GM12875 (cell line): ENCODE measurements at regions not wholly inside any gene's neighbourhood (a gene's known extent, or its start where the extent isn't known, plus 50 kb on each side); places are given as distances from the start of the nearest gene placed in this dataset.

ENCODE experiments used
- H3K4me3 ChIP-seq: one replicate; pipeline ENCODE4 v1.5.1; 2011; ENCODE audit warnings: low read depth, low read length, control low read depth
- TF ChIP-seq, protein P1 (sequence below): IDR thresholded peaks from 2 replicates; pipeline ENCODE4 v1.5.1; 2011; ENCODE audit warnings: low read depth, mild to moderate bottlenecking, control low read depth, inconsistent platforms, low read length, moderate library complexity, borderline replicate concordance; ENCODE audit not compliant: insufficient read depth

DNA sequence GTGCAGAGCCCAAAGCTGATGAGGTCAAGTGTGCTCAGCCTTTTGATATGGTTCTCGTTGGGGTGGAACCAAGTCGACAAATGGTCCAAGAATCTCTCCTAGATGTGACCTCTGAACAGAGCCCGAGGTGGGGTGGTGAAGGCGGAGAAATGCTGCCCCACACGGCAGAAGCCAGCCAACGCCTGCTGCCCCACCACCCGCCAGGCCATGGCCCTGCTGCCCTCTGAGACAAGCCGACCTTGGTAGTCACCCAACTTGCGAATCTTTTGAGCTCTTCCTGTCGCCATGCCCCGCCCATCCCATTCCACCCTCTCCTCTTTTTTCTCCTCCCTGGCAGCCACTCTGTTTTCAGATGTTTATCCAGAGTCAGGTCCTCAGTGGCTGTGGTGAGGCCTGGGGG, 91.5 kb upstream of the EGFLAM start:
- TF ChIP-seq, protein P1, sequence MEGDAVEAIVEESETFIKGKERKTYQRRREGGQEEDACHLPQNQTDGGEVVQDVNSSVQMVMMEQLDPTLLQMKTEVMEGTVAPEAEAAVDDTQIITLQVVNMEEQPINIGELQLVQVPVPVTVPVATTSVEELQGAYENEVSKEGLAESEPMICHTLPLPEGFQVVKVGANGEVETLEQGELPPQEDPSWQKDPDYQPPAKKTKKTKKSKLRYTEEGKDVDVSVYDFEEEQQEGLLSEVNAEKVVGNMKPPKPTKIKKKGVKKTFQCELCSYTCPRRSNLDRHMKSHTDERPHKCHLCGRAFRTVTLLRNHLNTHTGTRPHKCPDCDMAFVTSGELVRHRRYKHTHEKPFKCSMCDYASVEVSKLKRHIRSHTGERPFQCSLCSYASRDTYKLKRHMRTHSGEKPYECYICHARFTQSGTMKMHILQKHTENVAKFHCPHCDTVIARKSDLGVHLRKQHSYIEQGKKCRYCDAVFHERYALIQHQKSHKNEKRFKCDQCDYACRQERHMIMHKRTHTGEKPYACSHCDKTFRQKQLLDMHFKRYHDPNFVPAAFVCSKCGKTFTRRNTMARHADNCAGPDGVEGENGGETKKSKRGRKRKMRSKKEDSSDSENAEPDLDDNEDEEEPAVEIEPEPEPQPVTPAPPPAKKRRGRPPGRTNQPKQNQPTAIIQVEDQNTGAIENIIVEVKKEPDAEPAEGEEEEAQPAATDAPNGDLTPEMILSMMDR: no peak

DNA sequence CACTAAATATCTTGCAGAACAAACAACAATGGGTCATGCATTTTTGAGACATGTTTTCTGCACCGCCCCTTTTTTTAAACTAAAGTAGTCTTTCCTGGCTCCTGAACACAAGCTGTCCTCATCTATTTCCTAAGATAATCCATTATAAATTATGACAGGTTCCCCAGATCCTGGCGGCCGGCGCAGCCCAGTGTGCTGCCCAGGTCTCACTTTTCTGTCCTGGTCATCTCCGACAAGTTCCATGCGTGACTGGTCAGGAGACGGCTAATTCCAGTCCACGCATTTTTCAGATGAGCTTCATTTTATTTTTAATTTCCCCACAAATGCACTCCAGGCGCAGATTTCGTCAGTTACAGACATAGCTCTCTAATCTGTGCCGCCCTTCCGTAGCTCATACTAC, 92.9 kb upstream of the EGFLAM start:
- TF ChIP-seq, protein P1: no peak
- no peak overlapping the region for H3K4me3 ChIP-seq

More for the DNA sequence above, 91.5 kb upstream of the EGFLAM start:
- H3K4me3 ChIP-seq: no peak overlapping the region

DNA sequence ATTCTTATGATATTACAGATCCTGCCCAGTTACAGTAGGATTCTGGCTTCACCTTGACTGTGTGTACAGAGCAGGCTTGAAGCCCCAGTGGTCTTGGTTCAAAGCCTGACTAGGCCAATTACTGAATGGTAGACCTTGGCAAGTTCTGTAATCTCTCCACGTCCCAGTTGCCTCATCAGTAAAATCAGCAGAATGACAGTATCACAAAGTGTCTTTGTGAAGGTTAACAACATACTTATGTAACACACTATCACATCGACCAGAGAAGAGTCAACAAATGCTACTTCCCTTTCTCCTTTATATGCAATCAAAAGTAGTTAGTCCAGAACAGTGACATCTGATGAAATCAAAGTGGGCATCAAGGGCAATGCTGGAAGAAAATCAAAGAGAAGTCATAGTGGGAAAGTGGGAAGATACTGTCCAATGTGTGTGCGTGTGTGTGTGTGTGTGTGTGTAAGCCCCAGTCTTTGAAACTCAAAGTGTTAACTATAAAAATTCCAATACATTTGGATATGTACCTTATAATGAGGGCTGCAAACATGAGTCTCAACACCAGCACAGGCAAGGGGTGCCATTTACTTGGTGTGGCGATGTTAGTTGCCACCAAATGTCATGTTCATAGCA, 93.5 kb upstream of the EGFLAM start:
- no peak overlapping the region for H3K4me3 ChIP-seq
- TF ChIP-seq, protein P1: no peak

DNA sequence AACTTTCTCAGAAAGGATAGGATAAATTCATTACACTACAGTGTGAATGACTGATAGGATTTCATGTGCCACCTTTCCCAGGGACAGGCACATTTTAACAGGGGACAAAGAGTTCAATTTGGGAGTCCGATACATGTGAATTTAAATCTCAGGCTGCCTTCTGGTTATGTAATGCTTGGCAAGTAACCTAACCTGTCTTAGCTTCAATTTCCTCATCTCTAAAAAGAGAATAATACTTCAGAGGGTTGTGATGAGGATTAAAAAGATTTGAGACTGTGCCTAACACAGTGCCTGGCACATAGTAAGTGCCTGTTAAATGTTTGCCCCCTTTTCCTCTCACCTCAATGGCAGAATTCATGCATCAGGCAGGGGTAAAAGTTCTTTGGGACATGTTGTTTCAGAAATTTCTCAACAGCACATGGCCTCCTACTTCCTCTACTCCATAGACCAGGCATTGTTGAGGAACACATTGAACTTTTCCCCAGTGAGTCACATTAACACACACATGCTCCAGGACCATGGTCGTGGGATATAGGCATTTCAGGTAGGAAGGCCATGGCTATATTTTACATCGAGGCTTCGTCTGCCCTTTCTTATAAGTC, 94.6 kb upstream of the EGFLAM start:
- no peak overlapping the region for H3K4me3 ChIP-seq
- TF ChIP-seq, protein P1: no peak

DNA sequence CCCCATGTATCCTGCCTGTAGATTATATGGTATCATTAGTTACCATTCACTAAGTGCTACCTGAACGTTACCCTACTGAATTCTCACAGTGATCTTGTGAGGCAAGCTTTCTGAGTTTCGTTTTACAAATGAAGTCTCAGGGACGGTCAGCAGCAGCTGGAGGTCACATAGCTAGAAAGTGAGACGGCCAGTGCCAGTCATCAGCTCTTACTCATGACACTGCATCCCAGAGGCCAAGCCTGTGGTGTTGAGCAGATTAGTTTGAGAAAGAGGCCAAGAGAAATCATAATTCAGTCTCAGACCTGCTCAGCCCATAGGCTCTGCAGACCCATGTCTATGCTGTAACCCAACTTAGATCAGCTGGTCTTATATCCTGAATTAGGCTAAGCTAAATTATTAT, 95.7 kb upstream of the EGFLAM start:
- TF ChIP-seq, protein P1: no peak
- no peak overlapping the region for H3K4me3 ChIP-seq

DNA sequence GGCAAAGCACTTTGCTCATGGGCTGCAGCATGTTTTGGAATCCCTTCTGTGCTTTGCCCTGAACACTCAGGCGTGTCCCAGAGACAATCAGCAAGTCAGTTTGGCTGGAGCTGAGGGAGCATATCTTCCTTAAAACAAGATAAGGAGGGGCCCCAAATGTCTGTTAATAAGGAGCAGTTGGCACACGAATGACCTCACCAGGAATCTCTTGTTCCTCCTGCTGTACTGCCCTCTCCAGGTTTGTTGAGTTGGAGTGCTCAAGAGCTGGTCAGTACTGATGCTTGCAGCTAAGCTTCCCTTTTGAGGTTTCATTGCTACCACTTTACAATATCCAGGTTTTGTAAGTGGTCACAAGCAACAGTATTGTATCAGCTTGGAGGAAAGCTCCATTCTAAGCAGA, 101.3 kb upstream of the EGFLAM start:
- TF ChIP-seq, protein P1: no peak
- H3K4me3 ChIP-seq: no peak overlapping the region

DNA sequence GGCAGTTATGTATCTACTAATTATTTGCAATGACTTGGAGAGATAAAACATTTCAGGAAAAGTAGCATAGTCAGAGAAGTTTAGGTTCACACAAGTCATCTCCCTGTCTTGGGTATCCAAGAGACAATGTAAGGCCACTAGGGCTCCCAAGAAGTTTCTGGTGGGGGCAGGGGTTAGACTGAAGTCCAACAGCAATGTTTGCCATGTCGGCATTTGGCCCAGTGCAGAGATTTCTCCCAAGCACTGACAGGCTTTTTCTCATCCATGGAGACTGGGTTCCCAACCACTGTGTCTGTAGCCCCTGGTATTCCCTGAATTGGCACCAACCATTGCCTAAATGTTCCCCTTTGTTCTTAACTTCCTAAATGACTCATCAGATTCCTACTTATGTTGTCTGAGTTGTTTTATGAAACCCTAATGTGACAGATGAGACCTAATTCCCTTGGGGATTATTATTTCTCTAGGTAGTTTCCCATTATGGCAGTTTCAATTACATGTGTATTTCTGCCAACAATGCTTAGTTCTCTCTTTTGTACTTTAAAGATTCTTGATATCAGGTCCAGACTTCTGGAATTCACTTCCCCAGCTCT, 103.6 kb upstream of the EGFLAM start:
- no peak overlapping the region for H3K4me3 ChIP-seq
- TF ChIP-seq, protein P1: no peak
